ENCODE measurements at regions not wholly inside any gene's neighbourhood (a gene's known extent, or its start where the extent isn't known, plus 50 kb on each side); places are given as distances from the start of the nearest gene placed in this dataset.

DNA sequence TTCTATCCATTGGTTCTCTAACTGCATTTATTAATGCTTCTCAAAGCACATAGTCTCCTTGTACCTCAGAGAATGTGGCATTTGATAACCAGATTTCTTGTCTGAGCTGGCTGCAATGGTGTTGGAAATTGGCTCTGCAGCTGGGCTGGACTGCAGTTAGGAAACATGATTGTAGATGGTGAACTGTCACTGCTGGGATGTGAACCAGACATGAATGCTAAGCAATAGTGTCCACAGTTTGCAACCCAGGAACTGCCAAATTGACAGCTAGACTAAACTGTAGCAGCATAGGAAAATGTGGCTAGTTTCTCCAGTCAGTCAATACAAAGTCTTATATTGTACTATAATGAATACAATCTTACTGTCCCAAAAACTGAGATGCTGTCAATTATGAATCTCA, 656.6 kb upstream of the GOLIM4 start:
- no peaks in the 10 kb centered on the region for H3K4me1 ChIP-seq (ENCODE audit: control insufficient read depth in 1 of 2, insufficient read depth in 2 of 2, low read length in 2 of 2)
- H3K9me2 ChIP-seq (ENCODE audit: insufficient read depth), result no peaks in the 10 kb centered on the region
- H3K27me3 ChIP-seq (ENCODE audit: insufficient read depth, low read length), result 0 out of 2 replicates have a peak, but pooled peaks cover 5% of the 10 kb centered on the region
- intact Hi-C loops (cut with micrococcal nuclease), result no loop called here
- ChIA-PET CTCF (no interaction called here), RAD21 (ENCODE audit: low non-redundant PET in 1 of 2, low total read pairs in 2 of 2, uncharacterized antibody in 2 of 2, unreplicated experiment in 2 of 2) (no interaction called here), POLR2A (no interaction called here)
- H3K27ac ChIP-seq (ENCODE audit: low read depth, low read length), result no peak overlapping the region
- no peak overlapping the region for H2AFZ ChIP-seq (ENCODE audit: low read depth, low read length, poor library complexity, severe bottlenecking)
- no peak overlapping the region for H3K4me3 ChIP-seq (replicated peaks in 1 of 2; ENCODE audit: low read depth in 1 of 2, low read length in 2 of 2)
- ATAC-seq (no peak), DNase-seq (ENCODE audit: low read depth, low spot score) (no peak)
- H3K79me2 ChIP-seq (ENCODE audit: insufficient read depth, low read length), result no peaks in the 10 kb centered on the region
- no peaks in the 10 kb centered on the region for H4K20me1 ChIP-seq (ENCODE audit: insufficient read depth)
- BruUV-seq (replicated peaks), result no TSS peak
- TF ChIP-seq EZH2phosphoT487 (IDR thresholded peaks at IDR 0.05; ENCODE audit: borderline replicate concordance), result no peak
- no peak for TF ChIP-seq SRF (IDR thresholded peaks at IDR 0.05; ENCODE audit: low read depth)
- TF ChIP-seq EZH2 (IDR thresholded peaks at IDR 0.05), result no peak
- no peak for TF ChIP-seq YY1 (IDR thresholded peaks at IDR 0.05; ENCODE audit: extremely low read depth, insufficient replicate concordance, low read depth, low read length)
- TF ChIP-seq CEBPB (IDR thresholded peaks at IDR 0.05; ENCODE audit: low read depth), result no peak
- TF ChIP-seq ELF1 (IDR thresholded peaks at IDR 0.05; ENCODE audit: borderline replicate concordance, low read depth), result no peak
- TF ChIP-seq POLR2A (IDR thresholded peaks at IDR 0.05; ENCODE audit: borderline replicate concordance, extremely low read depth, insufficient read depth, insufficient read length), result no peak
- no peak for TF ChIP-seq ZNF274 (IDR thresholded peaks at IDR 0.05; ENCODE audit: low read depth, low read length)
- TF ChIP-seq, protein P1, sequence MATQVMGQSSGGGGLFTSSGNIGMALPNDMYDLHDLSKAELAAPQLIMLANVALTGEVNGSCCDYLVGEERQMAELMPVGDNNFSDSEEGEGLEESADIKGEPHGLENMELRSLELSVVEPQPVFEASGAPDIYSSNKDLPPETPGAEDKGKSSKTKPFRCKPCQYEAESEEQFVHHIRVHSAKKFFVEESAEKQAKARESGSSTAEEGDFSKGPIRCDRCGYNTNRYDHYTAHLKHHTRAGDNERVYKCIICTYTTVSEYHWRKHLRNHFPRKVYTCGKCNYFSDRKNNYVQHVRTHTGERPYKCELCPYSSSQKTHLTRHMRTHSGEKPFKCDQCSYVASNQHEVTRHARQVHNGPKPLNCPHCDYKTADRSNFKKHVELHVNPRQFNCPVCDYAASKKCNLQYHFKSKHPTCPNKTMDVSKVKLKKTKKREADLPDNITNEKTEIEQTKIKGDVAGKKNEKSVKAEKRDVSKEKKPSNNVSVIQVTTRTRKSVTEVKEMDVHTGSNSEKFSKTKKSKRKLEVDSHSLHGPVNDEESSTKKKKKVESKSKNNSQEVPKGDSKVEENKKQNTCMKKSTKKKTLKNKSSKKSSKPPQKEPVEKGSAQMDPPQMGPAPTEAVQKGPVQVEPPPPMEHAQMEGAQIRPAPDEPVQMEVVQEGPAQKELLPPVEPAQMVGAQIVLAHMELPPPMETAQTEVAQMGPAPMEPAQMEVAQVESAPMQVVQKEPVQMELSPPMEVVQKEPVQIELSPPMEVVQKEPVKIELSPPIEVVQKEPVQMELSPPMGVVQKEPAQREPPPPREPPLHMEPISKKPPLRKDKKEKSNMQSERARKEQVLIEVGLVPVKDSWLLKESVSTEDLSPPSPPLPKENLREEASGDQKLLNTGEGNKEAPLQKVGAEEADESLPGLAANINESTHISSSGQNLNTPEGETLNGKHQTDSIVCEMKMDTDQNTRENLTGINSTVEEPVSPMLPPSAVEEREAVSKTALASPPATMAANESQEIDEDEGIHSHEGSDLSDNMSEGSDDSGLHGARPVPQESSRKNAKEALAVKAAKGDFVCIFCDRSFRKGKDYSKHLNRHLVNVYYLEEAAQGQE (IDR thresholded peaks at IDR 0.05; ENCODE audit: low read depth), result no peak
- TF ChIP-seq, protein P2, sequence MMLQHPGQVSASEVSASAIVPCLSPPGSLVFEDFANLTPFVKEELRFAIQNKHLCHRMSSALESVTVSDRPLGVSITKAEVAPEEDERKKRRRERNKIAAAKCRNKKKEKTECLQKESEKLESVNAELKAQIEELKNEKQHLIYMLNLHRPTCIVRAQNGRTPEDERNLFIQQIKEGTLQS (IDR thresholded peaks at IDR 0.05), result no peak
- H3K9ac ChIP-seq (ENCODE audit: low read length), result no peak overlapping the region
- no peak overlapping the region for H3K4me2 ChIP-seq (ENCODE audit: low read length)
- H3K36me3 ChIP-seq (ENCODE audit: control insufficient read depth in 1 of 2, insufficient read depth in 2 of 2, low read length in 2 of 2), result no peaks in the 10 kb centered on the region
- no peaks in the 10 kb centered on the region for H3K9me3 ChIP-seq (ENCODE audit: control insufficient read depth in 1 of 2, insufficient read depth in 1 of 2, low read depth in 1 of 2, low read length in 2 of 2)
